Dedifferentiated amniotic fluid mesenchymal stem cell (primary cell): ENCODE measurements at regions not wholly inside any gene's neighbourhood (a gene's known extent, or its start where the extent isn't known, plus 50 kb on each side); places are given as distances from the start of the nearest gene placed in this dataset.
"Not testable (repeated sequence)": the region's sequence is repeated elsewhere in the genome, so short reads cannot be mapped to it uniquely, and the experiment has no call there.

Experiments
- DNase-seq: peaks from one replicate; pipeline ENCODE4 v3.0.0-alpha.2; 2016; ENCODE audit errors: extremely low spot score

DNA sequence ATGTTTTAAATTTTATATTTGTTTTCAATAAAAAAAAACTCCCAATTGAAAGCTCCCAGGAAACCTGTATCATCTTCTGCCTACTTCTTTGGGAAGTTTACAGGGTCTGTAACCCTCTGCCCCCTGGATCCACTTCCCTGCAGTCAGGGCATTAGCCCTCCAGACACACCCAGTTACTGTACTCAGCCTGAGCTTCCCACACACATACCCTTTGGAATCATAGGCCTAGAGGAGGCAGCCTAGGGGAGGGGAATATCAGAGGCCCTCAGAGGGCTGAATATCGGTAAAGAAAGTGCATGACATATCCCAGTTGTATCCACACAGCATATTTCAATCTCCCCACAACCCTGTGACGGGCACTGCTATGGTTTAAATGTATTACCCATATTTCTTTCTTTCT is 56.2 kb upstream of the TFPI start:
- DNase-seq, result not testable (repeated sequence)

GRCh38 chr2:187612857-187613256 is 58.6 kb upstream of the TFPI start:
- DNase-seq, result peak; percentile 36

DNA sequence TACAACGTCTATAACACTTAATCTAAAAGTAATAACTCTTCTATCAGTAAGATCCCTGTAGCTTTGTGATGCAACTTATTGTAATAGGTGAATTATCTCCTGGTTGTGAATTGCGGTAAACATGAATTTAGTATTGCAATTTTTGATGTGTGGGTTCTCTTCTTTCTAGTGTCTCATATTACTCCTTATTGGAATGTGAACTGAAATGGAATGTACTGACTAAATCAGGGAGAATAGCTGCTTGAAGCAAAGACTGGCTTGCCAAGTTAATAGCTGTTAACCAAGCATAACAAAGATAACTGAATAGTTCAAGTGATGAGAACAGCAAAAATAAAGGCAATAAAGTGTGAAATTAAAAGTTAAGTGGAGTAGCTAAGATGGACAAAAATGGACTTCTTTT is 60.5 kb upstream of the TFPI start:
- peak; percentile 70 for DNase-seq

GRCh38 chr2:187615364-187615763 is 61.1 kb upstream of the TFPI start:
- no peak for DNase-seq

GRCh38 chr2:187615902-187616301 is 61.7 kb upstream of the TFPI start:
- DNase-seq, result no peak

- no peak for DNase-seq
Measured at GRCh38 chr2:187617120-187617519, 62.9 kb upstream of the TFPI start.

DNA sequence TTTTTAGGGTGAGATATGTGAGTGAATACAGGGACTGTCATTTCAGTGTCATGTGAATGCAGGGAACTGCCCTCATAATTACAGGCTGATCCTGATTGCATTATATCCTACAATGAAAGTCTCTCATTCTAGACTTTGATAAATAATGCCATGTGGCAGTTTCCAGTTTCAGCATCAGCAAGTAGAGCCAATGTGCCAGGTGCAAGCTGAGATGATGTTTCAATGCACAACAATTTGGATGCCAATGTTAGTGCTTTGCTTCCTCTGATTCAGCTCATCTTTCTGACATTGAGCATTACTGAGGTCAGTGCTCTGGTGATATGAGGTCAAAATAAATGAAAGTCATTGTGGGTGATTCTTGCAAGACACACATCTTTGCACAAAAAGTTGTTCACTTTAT is 63.7 kb upstream of the TFPI start:
- DNase-seq, result no peak

DNA sequence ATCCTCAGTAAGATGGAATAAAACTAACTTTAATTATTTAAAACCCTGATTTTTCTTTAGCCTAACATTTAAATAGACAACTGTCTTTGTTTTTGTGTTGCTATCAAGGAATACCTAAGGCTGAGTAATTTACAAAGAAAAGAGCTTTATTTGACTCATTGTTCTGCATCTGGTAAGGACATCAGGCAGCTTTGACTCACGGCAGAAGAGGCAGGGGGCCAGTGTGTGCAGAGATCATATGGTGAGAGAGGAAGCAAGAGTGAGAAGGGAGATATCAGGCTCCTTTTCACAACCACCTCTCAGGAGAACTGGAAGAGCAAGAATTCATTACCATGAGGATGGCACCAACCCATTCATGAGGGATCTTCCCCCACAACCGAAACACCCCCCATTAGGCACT is 64.6 kb upstream of the TFPI start:
- DNase-seq, result no peak

- DNase-seq, result no peak
Measured at GRCh38 chr2:187627153-187627552, 72.9 kb upstream of the TFPI start.

DNA sequence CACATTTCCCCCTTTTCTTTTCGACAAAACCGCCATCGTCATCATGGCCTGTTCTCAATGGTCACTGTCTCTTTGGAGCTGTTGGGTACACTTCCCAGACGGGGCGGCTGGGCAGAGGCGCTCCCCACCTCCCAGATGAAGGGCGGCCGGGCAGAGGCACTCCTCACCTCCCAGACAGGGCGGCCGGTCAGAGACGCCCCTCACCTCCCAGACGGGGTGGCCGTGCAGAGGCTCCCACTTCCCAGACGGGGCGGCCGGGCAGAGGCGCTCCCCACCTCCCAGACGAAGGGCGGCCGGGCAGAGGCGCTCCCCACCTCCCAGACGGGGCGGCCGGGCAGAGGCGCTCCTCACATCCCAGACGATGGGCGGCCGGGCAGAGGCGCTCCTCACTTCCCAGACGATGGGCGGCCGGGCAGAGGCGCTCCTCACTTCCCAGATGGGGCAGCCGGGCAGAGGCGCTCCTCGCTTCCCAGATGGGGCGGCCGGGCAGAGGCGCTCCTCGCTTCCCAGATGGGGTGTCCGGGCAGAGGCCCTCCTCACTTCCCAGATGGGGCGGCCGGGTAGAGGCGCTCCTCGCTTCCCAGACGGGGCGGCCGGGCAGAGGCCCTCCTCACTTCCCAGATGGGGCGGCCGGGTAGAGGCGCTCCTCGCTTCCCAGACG is 82.6 kb upstream of the TFPI start:
- not testable (repeated sequence) for DNase-seq

DNA sequence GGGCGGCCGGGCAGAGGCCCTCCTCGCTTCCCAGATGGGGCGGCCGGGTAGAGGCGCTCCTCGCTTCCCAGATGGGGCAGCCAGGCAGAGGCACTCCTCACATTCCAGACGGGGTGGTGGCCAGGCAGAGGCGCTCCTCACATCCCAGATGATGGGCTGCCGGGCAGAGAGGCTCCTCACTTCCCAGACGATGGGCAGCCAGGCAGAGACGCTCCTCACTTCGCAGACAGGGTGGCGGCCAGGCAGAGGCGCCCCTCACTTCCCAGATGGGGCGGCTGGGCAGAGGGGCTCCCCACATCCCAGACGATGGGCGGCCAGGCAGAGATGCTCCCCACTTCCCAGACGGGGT is 83.1 kb upstream of the TFPI start:
- not testable (repeated sequence) for DNase-seq

- not testable (repeated sequence) for DNase-seq
Measured at GRCh38 chr2:187637771-187638170, 83.5 kb upstream of the TFPI start.

GRCh38 chr2:187638840-187639239 is 84.6 kb upstream of the TFPI start:
- no peak for DNase-seq

DNA sequence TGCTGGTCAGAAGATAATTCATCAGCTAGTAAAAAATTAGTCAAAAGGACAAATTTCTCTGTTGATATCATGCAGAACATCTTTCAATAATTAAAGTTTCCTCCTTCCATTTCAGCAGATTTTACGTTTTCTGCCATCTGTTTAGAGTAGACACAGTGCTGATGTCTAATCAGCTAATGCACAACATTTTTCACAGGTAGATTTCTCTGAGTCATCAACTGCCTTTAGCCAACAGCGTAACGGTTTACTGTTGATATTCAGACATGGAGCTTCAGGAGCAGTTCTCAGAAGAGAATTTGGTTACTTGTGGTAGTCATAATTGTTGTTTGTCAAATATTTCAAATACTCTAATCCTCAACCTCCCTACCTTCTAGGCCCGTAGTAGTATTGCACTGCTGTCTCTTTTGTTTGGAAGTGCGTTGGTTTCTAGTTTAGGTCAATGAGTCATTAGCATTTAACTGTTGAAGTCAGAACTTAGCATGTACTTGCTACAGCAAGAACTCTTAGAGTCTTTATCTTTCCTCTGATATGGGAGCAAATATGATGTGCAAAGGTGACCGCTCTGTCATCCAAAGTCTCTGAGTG is 86.8 kb upstream of the TFPI start:
- DNase-seq, result no peak

GRCh38 chr2:187642498-187642897 is 88.3 kb upstream of the TFPI start:
- no peak for DNase-seq

DNA sequence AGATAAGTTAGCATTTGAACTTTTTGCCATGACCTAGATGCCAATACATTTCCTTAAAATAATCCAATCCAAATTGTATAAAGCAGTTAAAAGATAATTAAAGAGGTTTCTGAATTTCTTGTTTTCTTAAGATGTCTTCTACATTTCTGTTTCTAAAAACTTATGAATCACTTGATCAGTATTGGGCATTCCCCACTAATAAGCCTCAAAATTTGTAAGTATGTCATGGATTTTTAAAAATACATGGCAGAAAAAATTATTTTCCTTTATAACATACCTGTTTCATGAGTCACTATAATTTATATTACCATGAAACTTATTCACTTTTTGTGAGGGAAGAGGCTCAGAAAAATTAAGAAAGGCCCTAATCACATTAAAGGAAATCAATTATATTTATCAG is 90.3 kb upstream of the TFPI start:
- DNase-seq, result no peak

GRCh38 chr2:187644981-187645380 is 90.7 kb upstream of the TFPI start:
- no peak for DNase-seq

DNA sequence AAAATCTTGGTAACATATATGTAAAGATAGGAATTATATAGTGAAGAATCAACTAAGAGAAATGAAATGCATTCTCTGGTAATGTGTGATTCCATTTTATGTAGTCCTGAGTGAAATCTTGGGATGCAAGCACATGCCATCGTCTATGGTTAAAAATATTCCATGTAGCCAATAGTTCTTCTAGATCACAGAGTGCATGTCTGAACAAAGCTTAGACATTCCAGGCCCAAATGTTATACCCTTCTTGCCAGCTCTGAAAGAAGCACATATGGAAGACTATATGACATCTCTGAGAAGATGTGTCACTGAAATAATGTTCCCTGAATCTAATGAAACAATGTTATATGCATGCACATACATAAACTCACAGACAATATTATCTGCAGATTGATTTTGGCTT is 92.3 kb upstream of the TFPI start:
- no peak for DNase-seq

DNA sequence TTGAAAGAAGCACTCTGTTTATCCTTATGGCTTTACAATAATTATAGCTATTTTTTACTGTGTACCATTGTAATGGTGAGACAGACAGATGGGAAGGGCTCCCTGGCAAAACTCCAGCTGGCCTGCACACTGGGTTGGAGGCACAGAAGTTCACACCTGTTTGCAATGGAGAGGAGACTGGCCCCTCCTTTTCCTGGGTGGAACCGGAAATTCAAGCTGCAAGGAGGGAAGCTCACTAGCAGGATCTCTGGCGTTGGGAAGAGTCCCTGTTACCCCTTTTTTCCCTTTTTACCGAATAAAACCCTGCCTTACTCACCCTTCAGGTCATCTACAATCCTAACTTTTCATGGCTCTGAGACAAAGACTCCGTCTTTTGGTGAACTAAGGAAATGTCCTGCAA is 100.3 kb upstream of the TFPI start:
- no peak for DNase-seq

DNA sequence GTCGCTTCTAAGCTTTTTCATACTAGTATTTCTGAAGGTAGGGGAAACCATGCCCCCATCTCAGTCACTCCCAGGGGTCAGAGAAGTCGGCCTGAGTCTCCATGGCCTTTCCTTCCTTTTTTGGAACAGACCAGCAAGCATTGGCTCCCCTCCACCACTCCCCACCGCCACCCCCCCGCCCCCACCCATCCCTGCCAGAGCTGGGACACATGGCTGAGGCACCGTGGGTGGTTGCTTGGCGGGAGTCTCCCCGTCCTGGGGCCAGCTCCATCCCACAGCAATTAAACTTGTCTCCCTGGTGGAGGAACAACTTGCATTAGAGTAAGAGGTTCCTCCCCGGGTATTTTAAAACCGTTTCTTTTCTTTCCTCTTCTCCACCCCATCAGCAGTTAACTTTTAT is 100.8 kb upstream of the TFPI start:
- DNase-seq, result no peak

DNA sequence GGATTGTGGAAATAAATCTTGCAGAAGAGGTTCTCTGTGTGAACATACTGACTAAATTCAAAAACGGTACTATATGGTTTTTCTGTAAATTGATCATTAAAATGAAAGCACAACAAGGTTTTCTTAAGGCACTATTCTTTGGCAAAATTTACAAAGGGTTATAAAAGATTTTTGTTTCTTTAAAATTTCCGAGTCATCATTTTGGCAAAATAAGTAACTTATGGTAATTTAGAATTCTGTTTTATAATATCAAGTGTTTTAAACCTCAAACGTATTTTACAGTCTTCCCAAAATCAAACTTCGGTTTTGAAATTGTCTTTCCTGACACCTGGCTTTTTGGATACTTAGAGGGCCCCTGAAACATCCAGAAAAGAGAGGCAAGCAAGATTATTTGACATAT is 101.9 kb upstream of the TFPI start:
- no peak for DNase-seq

GRCh38 chr2:187658952-187659525 is 104.8 kb upstream of the TFPI start:
- no peak for DNase-seq

GRCh38 chr2:187676050-187676449 is 121.8 kb upstream of the TFPI start:
- not testable (repeated sequence) for DNase-seq

DNA sequence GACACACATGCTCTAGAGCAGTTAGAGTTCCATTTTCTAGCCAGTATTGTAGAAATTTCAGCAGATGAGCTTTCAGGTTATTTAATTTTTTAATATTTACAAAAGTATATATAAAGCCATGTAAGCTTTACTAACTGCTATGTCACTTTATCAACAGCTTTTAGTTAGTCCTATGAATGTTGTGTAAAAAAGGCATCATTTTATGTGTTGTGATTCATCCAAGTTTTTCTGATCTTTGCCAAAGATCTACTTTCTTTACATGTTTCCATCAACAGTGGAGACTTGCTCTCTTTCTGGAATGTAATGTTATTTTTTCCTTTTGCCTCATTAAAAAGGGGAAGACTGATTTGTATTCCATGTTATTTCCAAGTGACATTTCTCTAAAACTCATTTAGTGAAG is 125.2 kb upstream of the TFPI start:
- DNase-seq, result no peak
